GM12878 (cell line): ENCODE measurements at regions not wholly inside any gene's neighbourhood (a gene's known extent, or its start where the extent isn't known, plus 50 kb on each side); places are given as distances from the start of the nearest gene placed in this dataset.

Source experiments
- CUX1 ChIP-seq: IDR thresholded peaks from 2 replicates; pipeline ENCODE4 v1.6.1; 2012; ENCODE audit warnings: improper control_type of control experiment, low read depth, low read length; ENCODE audit not compliant: insufficient replicate concordance
- ELK1 ChIP-seq: IDR thresholded peaks from 2 replicates; pipeline ENCODE4 v1.6.1; 2012; ENCODE audit warnings: low read depth, low read length, improper control_type of control experiment
- EP300 ChIP-seq, 2 experiments: fragments of 150-350 bp in 1 of 2; IDR thresholded peaks; 2 replicates each; pipeline ENCODE4 v1.6.1; 2011 to 2012; ENCODE audit warnings: low read depth in 2 of 2, low read length in 2 of 2, borderline replicate concordance in 1 of 2, improper control_type of control experiment in 1 of 2, inconsistent platforms in 1 of 2; ENCODE audit not compliant: control insufficient read depth in 1 of 2
- FOXK2 ChIP-seq: fragments of 450-650 bp; IDR thresholded peaks from 2 replicates; pipeline ENCODE4 v1.6.1; 2017; ENCODE audit warnings: mild to moderate bottlenecking, moderate library complexity
- FOXM1 ChIP-seq: IDR thresholded peaks from 2 replicates; pipeline ENCODE4 v1.6.1; 2012; ENCODE audit warnings: low read depth, mild to moderate bottlenecking, inconsistent platforms, low read length, moderate library complexity
- HDAC2 ChIP-seq: fragments of 200-600 bp; sonication (generic); IDR thresholded peaks from 2 replicates; pipeline ENCODE4 v1.6.1; 2017
- IKZF2 ChIP-seq, 2 experiments: fragments of 450-650 bp; IDR thresholded peaks; 2 replicates each; pipeline ENCODE4 v1.6.1; 2017; ENCODE audit warnings: mild to moderate bottlenecking in 2 of 2, moderate library complexity in 2 of 2
- NKRF ChIP-seq: fragments of 450-650 bp; conservative IDR thresholded peaks from 2 replicates; pipeline ENCODE4 v1.6.1; 2017; ENCODE audit warnings: mild to moderate bottlenecking, moderate library complexity
- NR2C2 ChIP-seq: IDR thresholded peaks from 2 replicates; pipeline ENCODE4 v1.6.1; 2011; ENCODE audit warnings: borderline replicate concordance, low read depth; ENCODE audit not compliant: control insufficient read depth, insufficient read length
- PKNOX1 ChIP-seq: fragments of 450-650 bp; IDR thresholded peaks from 2 replicates; pipeline ENCODE4 v1.6.1; 2016; ENCODE audit warnings: mild to moderate bottlenecking
- RCOR1 ChIP-seq: conservative IDR thresholded peaks from 2 replicates; pipeline ENCODE4 v1.6.1; 2012; ENCODE audit warnings: low read depth, low read length, improper control_type of control experiment
- SRF ChIP-seq, 2 experiments: IDR thresholded peaks; 2 replicates each; pipeline ENCODE4 v1.6.1; 2011; ENCODE audit warnings: low read depth in 2 of 2, low read length in 2 of 2, mild to moderate bottlenecking in 1 of 2, moderate library complexity in 1 of 2
- USF2 ChIP-seq: IDR thresholded peaks from 2 replicates; pipeline ENCODE4 v1.6.1; 2011; ENCODE audit warnings: low read depth, low read length, improper control_type of control experiment, borderline replicate concordance
- WRNIP1 ChIP-seq: IDR thresholded peaks from 2 replicates; pipeline ENCODE4 v1.6.1; 2011; ENCODE audit warnings: low read depth, low read length, improper control_type of control experiment, borderline replicate concordance

GRCh38 chr17:77882481-77883212, 75.9 kb upstream of the TNRC6C start (continued):
- TF ChIP-seq NKRF (no peak), HDAC2 (no peak), NR2C2 (peak; percentile 42), FOXK2 (no peak), RCOR1 (no peak), EP300 (IDR thresholded peaks at IDR 0.05; ENCODE audit: borderline replicate concordance in 1 of 2, control insufficient read depth in 1 of 2, low read depth in 2 of 2, low read length in 2 of 2) (peak in 1 of 2 experiments; percentile 17; a peak in 1 of 4 replicates), IKZF2 (IDR thresholded peaks at IDR 0.05) (peak; percentile 56 to 64), PKNOX1 (peak; percentile 43; the same call in 1 of the 2 replicates), WRNIP1 (no peak), ELK1 (no peak), CUX1 (no peak), SRF (IDR thresholded peaks at IDR 0.05; ENCODE audit: low read depth in 2 of 2, low read length in 2 of 2) (peak in 1 of 2 experiments; percentile 83; a peak in 2 of 4 replicates), FOXM1 (no peak), USF2 (no peak)
